Neural cell (in vitro differentiated cells): ENCODE measurements at regions not wholly inside any gene's neighbourhood (a gene's known extent, or its start where the extent isn't known, plus 50 kb on each side); places are given as distances from the start of the nearest gene placed in this dataset.

ENCODE experiments used
- H2AFZ ChIP-seq: fragments of 200-600, 300-800 bp; sonication (generic), shearing (Covaris generic); 2 replicates; pipeline ENCODE4 v1.6.0; 2014; ENCODE audit warnings: low read depth, mild to moderate bottlenecking, antibody characterized with exemption, low read length, moderate library complexity
- H3F3A ChIP-seq: fragments of 200-600 bp; shearing (Covaris generic); 2 replicates; pipeline ENCODE4 v1.6.1; 2016; ENCODE audit warnings: mild to moderate bottlenecking, moderate library complexity, mixed read lengths, antibody characterized with exemption, low read length; ENCODE audit not compliant: insufficient read depth, poor library complexity, severe bottlenecking
- H3K27ac ChIP-seq: fragments of 200-600, 300-800 bp; sonication (generic), shearing (Covaris generic); 2 replicates; pipeline ENCODE4 v1.5.1; 2014; ENCODE audit warnings: mild to moderate bottlenecking, low read length, moderate library complexity
- H3K27me3 ChIP-seq: fragments of 300-800, 200-600 bp; sonication (generic), shearing (Covaris generic); 2 replicates; pipeline ENCODE4 v1.6.0; 2014; ENCODE audit warnings: mild to moderate bottlenecking, low read depth, low read length, moderate library complexity; ENCODE audit not compliant: insufficient read depth
- H3K36me3 ChIP-seq: fragments of 300-800, 200-600 bp; sonication (generic), shearing (Covaris generic); 2 replicates; pipeline ENCODE4 v1.5.1; 2014; ENCODE audit warnings: mild to moderate bottlenecking, antibody characterized with exemption, low read length, moderate library complexity; ENCODE audit not compliant: insufficient read depth
- H3K4me2 ChIP-seq: fragments of 300-800, 200-600 bp; sonication (generic), shearing (Covaris generic); 2 replicates; pipeline ENCODE4 v1.6.0; 2014; ENCODE audit warnings: mild to moderate bottlenecking, low read length
- H3K4me3 ChIP-seq: fragments of 300-800, 200-600 bp; sonication (generic), shearing (Covaris generic); 2 replicates; pipeline ENCODE4 v1.5.1; 2014; ENCODE audit warnings: mild to moderate bottlenecking, low read length, moderate library complexity
- H3K79me2 ChIP-seq: fragments of 200-600 bp; shearing (Covaris generic); replicated peaks from 2 replicates; pipeline ENCODE4 v1.6.0; 2014; ENCODE audit warnings: mild to moderate bottlenecking, low read length, moderate library complexity; ENCODE audit not compliant: insufficient read depth
- H3K9ac ChIP-seq: fragments of 300-800, 200-600 bp; sonication (generic), shearing (Covaris generic); 2 replicates; pipeline ENCODE4 v1.6.1; 2016; ENCODE audit warnings: mild to moderate bottlenecking, low read length, mixed read lengths
- H3K9me2 ChIP-seq: fragments of 200-600 bp; shearing (Covaris generic); 2 replicates; pipeline ENCODE4 v1.6.1; 2016; ENCODE audit warnings: mild to moderate bottlenecking, low read length, mixed read lengths; ENCODE audit not compliant: insufficient read depth
- H3K9me3 ChIP-seq: fragments of 200-600, 300-800 bp; sonication (generic), shearing (Covaris generic); 2 replicates; pipeline ENCODE4 v1.6.1; 2016; ENCODE audit warnings: mild to moderate bottlenecking, mixed run types, low read length, moderate library complexity, mixed read lengths
- H4K20me1 ChIP-seq: fragments of 200-600 bp; shearing (Covaris generic); 2 replicates; pipeline ENCODE4 v1.6.1; 2016; ENCODE audit warnings: mild to moderate bottlenecking, mixed run types; ENCODE audit not compliant: insufficient read depth
- CTCF ChIP-seq: fragments of 450-650 bp; IDR thresholded peaks from 2 replicates; pipeline ENCODE4 v1.5.1; 2014; ENCODE audit warnings: antibody characterized with exemption, mild to moderate bottlenecking, moderate library complexity; ENCODE audit not compliant: poor library complexity, severe bottlenecking
- EP300 ChIP-seq: fragments of 450-650 bp; conservative IDR thresholded peaks from 2 replicates; pipeline ENCODE4 v1.6.1; 2014; ENCODE audit warnings: antibody characterized with exemption, mild to moderate bottlenecking, moderate library complexity; ENCODE audit not compliant: poor library complexity, severe bottlenecking
- EZH2 ChIP-seq: fragments of 200-600, 300-800 bp; shearing (Covaris generic), sonication (generic); IDR thresholded peaks from 2 replicates; pipeline ENCODE4 v1.6.1; 2014; ENCODE audit warnings: antibody characterized with exemption, low read length, borderline replicate concordance, mild to moderate bottlenecking; ENCODE audit not compliant: insufficient read depth, poor library complexity, severe bottlenecking
- MXI1 ChIP-seq: fragments of 450-650 bp; conservative IDR thresholded peaks from 2 replicates; pipeline ENCODE4 v1.6.1; 2014; ENCODE audit warnings: antibody characterized with exemption, mild to moderate bottlenecking; ENCODE audit not compliant: poor library complexity, severe bottlenecking
- POLR2AphosphoS5 ChIP-seq: IDR thresholded peaks from 2 replicates; pipeline ENCODE4 v1.6.1; 2012
- RAD21 ChIP-seq: fragments of 450-650 bp; conservative IDR thresholded peaks from 2 replicates; pipeline ENCODE4 v1.6.1; 2014; ENCODE audit warnings: antibody characterized with exemption, mild to moderate bottlenecking, moderate library complexity
- SMC3 ChIP-seq: fragments of 450-650 bp; conservative IDR thresholded peaks from 2 replicates; pipeline ENCODE4 v1.6.1; 2014; ENCODE audit warnings: antibody characterized with exemption, mild to moderate bottlenecking, moderate library complexity; ENCODE audit not compliant: poor library complexity
- TAF1 ChIP-seq: IDR thresholded peaks from 2 replicates; pipeline ENCODE4 v1.6.1; 2012; ENCODE audit warnings: low read depth
- TF ChIP-seq, protein P1 (sequence below): IDR thresholded peaks from 2 replicates; pipeline ENCODE4 v1.6.1; 2012; ENCODE audit warnings: borderline replicate concordance

GRCh38 chr2:123481406-123481805, 543.7 kb upstream of the CNTNAP5 start:
- Histone ChIP-seq H3K9ac (no peak overlapping the region), H3K4me3 (no peak overlapping the region), H3K9me3 (no peaks in the 10 kb centered on the region), H3F3A (no peaks in the 10 kb centered on the region), H3K36me3 (no peaks in the 10 kb centered on the region), H3K27ac (no peak overlapping the region), H3K79me2 (no peaks in the 10 kb centered on the region), H2AFZ (no peak overlapping the region), H3K9me2 (no peaks in the 10 kb centered on the region), H4K20me1 (no peaks in the 10 kb centered on the region), H3K4me2 (no peak overlapping the region), H3K27me3 (no peaks in the 10 kb centered on the region)
- no peak for TF ChIP-seq MXI1
- no peak for TF ChIP-seq EP300
- TF ChIP-seq POLR2AphosphoS5: no peak
- TF ChIP-seq SMC3: no peak
- TF ChIP-seq, protein P1, sequence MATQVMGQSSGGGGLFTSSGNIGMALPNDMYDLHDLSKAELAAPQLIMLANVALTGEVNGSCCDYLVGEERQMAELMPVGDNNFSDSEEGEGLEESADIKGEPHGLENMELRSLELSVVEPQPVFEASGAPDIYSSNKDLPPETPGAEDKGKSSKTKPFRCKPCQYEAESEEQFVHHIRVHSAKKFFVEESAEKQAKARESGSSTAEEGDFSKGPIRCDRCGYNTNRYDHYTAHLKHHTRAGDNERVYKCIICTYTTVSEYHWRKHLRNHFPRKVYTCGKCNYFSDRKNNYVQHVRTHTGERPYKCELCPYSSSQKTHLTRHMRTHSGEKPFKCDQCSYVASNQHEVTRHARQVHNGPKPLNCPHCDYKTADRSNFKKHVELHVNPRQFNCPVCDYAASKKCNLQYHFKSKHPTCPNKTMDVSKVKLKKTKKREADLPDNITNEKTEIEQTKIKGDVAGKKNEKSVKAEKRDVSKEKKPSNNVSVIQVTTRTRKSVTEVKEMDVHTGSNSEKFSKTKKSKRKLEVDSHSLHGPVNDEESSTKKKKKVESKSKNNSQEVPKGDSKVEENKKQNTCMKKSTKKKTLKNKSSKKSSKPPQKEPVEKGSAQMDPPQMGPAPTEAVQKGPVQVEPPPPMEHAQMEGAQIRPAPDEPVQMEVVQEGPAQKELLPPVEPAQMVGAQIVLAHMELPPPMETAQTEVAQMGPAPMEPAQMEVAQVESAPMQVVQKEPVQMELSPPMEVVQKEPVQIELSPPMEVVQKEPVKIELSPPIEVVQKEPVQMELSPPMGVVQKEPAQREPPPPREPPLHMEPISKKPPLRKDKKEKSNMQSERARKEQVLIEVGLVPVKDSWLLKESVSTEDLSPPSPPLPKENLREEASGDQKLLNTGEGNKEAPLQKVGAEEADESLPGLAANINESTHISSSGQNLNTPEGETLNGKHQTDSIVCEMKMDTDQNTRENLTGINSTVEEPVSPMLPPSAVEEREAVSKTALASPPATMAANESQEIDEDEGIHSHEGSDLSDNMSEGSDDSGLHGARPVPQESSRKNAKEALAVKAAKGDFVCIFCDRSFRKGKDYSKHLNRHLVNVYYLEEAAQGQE: no peak
- no peak for TF ChIP-seq EZH2
- TF ChIP-seq CTCF: no peak
- TF ChIP-seq TAF1: no peak
- no peak for TF ChIP-seq RAD21

DNA sequence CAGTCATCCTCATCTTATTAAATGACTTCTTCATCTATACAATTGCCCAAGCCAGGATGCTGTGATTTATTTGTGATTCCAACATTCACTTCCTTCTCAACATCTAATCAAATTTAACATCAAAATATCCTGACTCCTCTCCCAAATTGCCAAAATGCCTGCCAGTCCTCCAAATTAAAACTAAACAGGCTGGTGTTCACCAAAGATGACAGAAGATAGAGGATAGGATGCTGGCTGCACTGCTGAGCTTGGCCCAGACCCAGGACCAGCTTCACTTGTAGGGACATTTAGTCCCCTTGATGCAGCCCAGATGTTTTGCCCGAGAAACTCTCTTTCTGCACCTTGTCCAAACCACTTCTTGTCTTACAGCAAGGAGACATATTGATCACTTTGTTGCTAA, 540.0 kb upstream of the CNTNAP5 start:
- no peaks in the 10 kb centered on the region for H3K9me2 ChIP-seq
- H3K36me3 ChIP-seq: no peaks in the 10 kb centered on the region
- H3K4me3 ChIP-seq: no peak overlapping the region
- H3K79me2 ChIP-seq: no peaks in the 10 kb centered on the region
- no peak overlapping the region for H2AFZ ChIP-seq
- H3K9ac ChIP-seq: no peak overlapping the region
- no peaks in the 10 kb centered on the region for H4K20me1 ChIP-seq
- no peak overlapping the region for H3K27ac ChIP-seq
- H3K9me3 ChIP-seq: no peaks in the 10 kb centered on the region
- TF ChIP-seq SMC3: no peak
- TF ChIP-seq CTCF: no peak
- TF ChIP-seq TAF1: no peak
- TF ChIP-seq EP300: no peak
- TF ChIP-seq RAD21: no peak
- no peak for TF ChIP-seq MXI1
- no peak for TF ChIP-seq EZH2
- TF ChIP-seq, protein P1: no peak
- no peak for TF ChIP-seq POLR2AphosphoS5
- H3F3A ChIP-seq: no peaks in the 10 kb centered on the region
- no peak overlapping the region for H3K4me2 ChIP-seq
- no peaks in the 10 kb centered on the region for H3K27me3 ChIP-seq
